DND-41 (cell line): ENCODE measurements at regions not wholly inside any gene's neighbourhood (a gene's known extent, or its start where the extent isn't known, plus 50 kb on each side); places are given as distances from the start of the nearest gene placed in this dataset.

Source experiments
- EZH2 ChIP-seq: IDR thresholded peaks from 3 replicates; pipeline ENCODE4 v1.6.1; 2012; ENCODE audit warnings: borderline replicate concordance, low read depth, mild to moderate bottlenecking, moderate library complexity, low read length, inconsistent platforms; ENCODE audit not compliant: severe bottlenecking
- TF ChIP-seq, protein P1 (sequence below): IDR thresholded peaks from 2 replicates; pipeline ENCODE4 v1.5.1; 2012; ENCODE audit warnings: borderline replicate concordance, low read length, moderate library complexity, mild to moderate bottlenecking; ENCODE audit not compliant: poor library complexity, severe bottlenecking; ENCODE audit errors: extremely low read depth

DNA sequence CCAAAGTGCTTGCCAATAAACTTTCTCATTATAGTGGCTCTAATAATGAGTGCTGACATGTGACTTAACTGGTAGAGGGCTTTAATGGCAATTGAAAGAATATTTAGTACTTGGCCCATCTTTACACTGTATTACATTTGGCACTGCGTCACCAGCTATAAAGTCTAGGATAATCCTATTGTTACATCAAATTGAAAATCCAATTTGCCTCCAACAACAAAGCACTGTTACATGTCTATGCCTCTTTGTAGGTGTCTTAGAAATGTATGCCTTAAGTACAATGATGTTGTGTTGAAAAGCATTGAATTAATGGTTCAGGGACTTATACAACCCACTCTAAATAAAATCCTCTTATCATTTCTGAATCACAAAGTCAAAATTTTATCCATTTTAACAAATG, 420.4 kb upstream of the JAG1 start:
- TF ChIP-seq, protein P1, sequence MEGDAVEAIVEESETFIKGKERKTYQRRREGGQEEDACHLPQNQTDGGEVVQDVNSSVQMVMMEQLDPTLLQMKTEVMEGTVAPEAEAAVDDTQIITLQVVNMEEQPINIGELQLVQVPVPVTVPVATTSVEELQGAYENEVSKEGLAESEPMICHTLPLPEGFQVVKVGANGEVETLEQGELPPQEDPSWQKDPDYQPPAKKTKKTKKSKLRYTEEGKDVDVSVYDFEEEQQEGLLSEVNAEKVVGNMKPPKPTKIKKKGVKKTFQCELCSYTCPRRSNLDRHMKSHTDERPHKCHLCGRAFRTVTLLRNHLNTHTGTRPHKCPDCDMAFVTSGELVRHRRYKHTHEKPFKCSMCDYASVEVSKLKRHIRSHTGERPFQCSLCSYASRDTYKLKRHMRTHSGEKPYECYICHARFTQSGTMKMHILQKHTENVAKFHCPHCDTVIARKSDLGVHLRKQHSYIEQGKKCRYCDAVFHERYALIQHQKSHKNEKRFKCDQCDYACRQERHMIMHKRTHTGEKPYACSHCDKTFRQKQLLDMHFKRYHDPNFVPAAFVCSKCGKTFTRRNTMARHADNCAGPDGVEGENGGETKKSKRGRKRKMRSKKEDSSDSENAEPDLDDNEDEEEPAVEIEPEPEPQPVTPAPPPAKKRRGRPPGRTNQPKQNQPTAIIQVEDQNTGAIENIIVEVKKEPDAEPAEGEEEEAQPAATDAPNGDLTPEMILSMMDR = no peak
- no peak for TF ChIP-seq EZH2
